Fibroblast of the conjunctiva (primary cell): ENCODE measurements at regions not wholly inside any gene's neighbourhood (a gene's known extent, or its start where the extent isn't known, plus 50 kb on each side); places are given as distances from the start of the nearest gene placed in this dataset.
"Not testable (repeated sequence)": the region's sequence is repeated elsewhere in the genome, so short reads cannot be mapped to it uniquely, and the experiment has no call there.

Experiments
- DNase-seq: peaks from one replicate; pipeline ENCODE4 v3.0.0-alpha.2; 2010; ENCODE audit warnings: low read depth

GRCh38 chr7:56219017-56219416 lies 102.8 kb upstream of the NUPR2 start:
- DNase-seq: no peak

GRCh38 chr7:56218510-56218909 lies 102.3 kb upstream of the NUPR2 start:
- DNase-seq: no peak

GRCh38 chr7:56213574-56213973 lies 97.4 kb upstream of the NUPR2 start:
- DNase-seq: no peak

GRCh38 chr7:56206420-56206819 lies 90.2 kb upstream of the NUPR2 start:
- no peak for DNase-seq

- DNase-seq: no peak
These were observed 83.4 kb upstream of the NUPR2 start for GRCh38 chr7:56199639-56200038.

GRCh38 chr7:56196195-56196594 lies 80.0 kb upstream of the NUPR2 start:
- DNase-seq: not testable (repeated sequence)

- DNase-seq: no peak
These were observed 72.7 kb upstream of the NUPR2 start for GRCh38 chr7:56188823-56189346.

GRCh38 chr7:56188376-56188775 lies 72.2 kb upstream of the NUPR2 start:
- DNase-seq: no peak

- DNase-seq: no peak
These were observed 64.8 kb upstream of the NUPR2 start for GRCh38 chr7:56181010-56181409.

- no peak for DNase-seq
These were observed 59.6 kb upstream of the NUPR2 start for GRCh38 chr7:56175771-56176170.

GRCh38 chr7:56174875-56175760 lies 58.9 kb upstream of the NUPR2 start:
- DNase-seq: no peak

GRCh38 chr7:56174346-56174874 lies 58.2 kb upstream of the NUPR2 start:
- no peak for DNase-seq
